ENCODE measurements at regions not wholly inside any gene's neighbourhood (a gene's known extent, or its start where the extent isn't known, plus 50 kb on each side); places are given as distances from the start of the nearest gene placed in this dataset.

DNA sequence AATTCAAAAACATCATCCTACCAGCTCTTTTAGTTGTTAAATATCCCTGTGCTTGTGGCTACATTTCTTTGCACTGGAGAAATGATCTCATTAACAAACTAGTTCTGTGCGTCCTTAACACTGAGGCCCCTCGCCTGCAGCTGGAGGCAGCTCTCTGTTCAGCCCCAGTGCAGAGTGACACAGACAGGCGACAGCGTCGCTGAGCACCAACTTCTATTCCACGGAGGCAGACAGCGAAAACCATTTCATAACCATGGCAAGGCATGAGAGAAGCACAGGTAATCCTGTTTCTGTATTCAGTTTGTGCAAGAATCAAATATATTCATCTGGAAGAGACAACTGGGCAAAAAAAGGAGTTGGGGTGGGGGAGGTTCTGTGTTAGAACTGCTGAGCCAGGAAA lies 530.7 kb downstream of the ZIC1 start:
- ATAC-seq (ENCODE audit: low FRiP score) (no peak), DNase-seq (ENCODE audit: low spot score) (no peak)
- TF ChIP-seq, protein P1, sequence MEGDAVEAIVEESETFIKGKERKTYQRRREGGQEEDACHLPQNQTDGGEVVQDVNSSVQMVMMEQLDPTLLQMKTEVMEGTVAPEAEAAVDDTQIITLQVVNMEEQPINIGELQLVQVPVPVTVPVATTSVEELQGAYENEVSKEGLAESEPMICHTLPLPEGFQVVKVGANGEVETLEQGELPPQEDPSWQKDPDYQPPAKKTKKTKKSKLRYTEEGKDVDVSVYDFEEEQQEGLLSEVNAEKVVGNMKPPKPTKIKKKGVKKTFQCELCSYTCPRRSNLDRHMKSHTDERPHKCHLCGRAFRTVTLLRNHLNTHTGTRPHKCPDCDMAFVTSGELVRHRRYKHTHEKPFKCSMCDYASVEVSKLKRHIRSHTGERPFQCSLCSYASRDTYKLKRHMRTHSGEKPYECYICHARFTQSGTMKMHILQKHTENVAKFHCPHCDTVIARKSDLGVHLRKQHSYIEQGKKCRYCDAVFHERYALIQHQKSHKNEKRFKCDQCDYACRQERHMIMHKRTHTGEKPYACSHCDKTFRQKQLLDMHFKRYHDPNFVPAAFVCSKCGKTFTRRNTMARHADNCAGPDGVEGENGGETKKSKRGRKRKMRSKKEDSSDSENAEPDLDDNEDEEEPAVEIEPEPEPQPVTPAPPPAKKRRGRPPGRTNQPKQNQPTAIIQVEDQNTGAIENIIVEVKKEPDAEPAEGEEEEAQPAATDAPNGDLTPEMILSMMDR (IDR thresholded peaks at IDR 0.05): no peak

- DNase-seq (ENCODE audit: low spot score) (no peak), ATAC-seq (ENCODE audit: low FRiP score) (no peak)
- TF ChIP-seq, protein P1 (IDR thresholded peaks at IDR 0.05): no peak
Observed at GRCh38 chr3:147940405-147941193, 531.4 kb downstream of the ZIC1 start.

- TF ChIP-seq, protein P1 (IDR thresholded peaks at IDR 0.05): no peak
- DNase-seq (ENCODE audit: low spot score): no peak
- no peak for ATAC-seq (ENCODE audit: low FRiP score)
Observed at GRCh38 chr3:147941969-147942368, 532.8 kb downstream of the ZIC1 start.

GRCh38 chr3:147943265-147943945 lies 534.2 kb downstream of the ZIC1 start:
- DNase-seq (ENCODE audit: low spot score) (no peak), ATAC-seq (ENCODE audit: low FRiP score) (peak; percentile 75)
- TF ChIP-seq, protein P1 (IDR thresholded peaks at IDR 0.05): no peak

DNA sequence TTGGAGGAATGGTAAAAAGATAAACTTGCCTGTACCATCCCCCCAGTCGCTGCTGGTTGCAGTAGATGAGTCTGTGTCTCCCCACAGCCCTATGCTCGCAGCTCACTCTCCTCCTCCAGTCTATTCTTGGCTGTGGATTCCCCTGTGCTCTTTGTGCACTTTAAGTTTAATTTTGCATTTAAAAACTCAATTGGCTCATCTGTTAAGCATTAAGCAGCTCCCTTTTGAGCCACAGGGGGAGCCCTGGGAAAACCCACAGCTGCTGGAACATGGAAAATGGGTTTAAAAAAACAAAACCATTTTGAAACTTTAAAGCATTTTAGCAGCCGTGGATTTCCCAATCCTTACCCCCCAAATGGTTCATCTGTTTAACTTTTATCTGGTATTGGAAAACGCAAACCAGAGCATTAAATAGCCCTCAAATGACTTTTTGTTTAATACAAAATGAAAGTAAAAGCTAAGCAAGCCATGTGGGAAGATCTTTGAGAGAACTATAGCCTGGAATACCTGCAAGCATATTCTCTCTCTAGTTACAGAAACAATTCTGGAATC lies 536.9 kb downstream of the ZIC1 start:
- DNase-seq (ENCODE audit: low spot score) (peak; percentile 24), ATAC-seq (ENCODE audit: low FRiP score) (peak; percentile 86)
- TF ChIP-seq, protein P1 (IDR thresholded peaks at IDR 0.05): no peak

DNA sequence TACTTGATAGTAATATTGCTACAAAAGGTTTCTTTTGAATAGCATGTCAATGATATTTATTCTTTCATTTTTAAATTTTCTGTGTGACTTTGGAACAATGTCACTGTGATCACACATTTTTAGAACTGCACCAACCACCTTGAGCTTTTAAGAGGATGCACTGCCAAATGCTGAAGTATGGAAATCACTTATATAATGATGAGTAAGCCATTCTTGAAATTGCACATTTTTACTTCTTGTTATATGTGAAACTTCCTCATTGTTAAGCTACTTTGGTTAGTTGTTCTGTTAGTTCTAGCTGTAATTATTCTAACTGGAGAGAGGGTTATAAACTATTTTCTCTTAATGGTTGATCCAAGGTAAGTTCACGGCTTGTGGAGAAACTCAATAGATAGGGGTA lies 547.5 kb downstream of the ZIC1 start:
- TF ChIP-seq, protein P1 (IDR thresholded peaks at IDR 0.05): no peak
- ATAC-seq (ENCODE audit: low FRiP score) (no peak), DNase-seq (ENCODE audit: low spot score) (no peak)
